Lower leg skin (tissue), 4 donors: ENCODE measurements at regions not wholly inside any gene's neighbourhood (a gene's known extent, or its start where the extent isn't known, plus 50 kb on each side); places are given as distances from the start of the nearest gene placed in this dataset.
A peak's percentile ranks its signal among the peaks of the same experiment; 100 is the strongest.

Experiments
- DNase-seq, 2 donors: peaks; one replicate each; pipeline ENCODE4 v3.0.0-alpha.2; 2019; ENCODE audit warnings: low spot score in 2 of 2
- H3K4me3 ChIP-seq: fragments of 200-600 bp; sonication (generic); 2 replicates; pipeline ENCODE4 v1.5.1; 2017; ENCODE audit warnings: mild to moderate bottlenecking, low read depth; ENCODE audit not compliant: poor library complexity, severe bottlenecking
- POLR2A ChIP-seq, 2 donors: fragments of 450-650 bp; IDR thresholded peaks; one replicate each; pipeline ENCODE4 v1.6.1; 2016 to 2017; ENCODE audit warnings: antibody characterized with exemption in 2 of 2, mild to moderate bottlenecking in 1 of 2, moderate library complexity in 1 of 2
- WGBS, 2 donors: methylation state at CpG; one replicate each; pipeline ENCODE4 v1.1.5; 2018; 5-methylcytosine and 5-hydroxymethylcytosine counted together
- intact Hi-C: fragments of 100-400 bp; cut with DNase I; formaldehyde crosslinking; loops from one replicate; pipeline ENCODE4 v1.15.0; 2023; ENCODE audit warnings: low total_unique reads
- TF ChIP-seq, protein P1 (sequence below), 3 donors: fragments of 450-650 bp; IDR thresholded peaks; one replicate each; pipeline ENCODE4 v1.5.1; 2016; ENCODE audit warnings: antibody characterized with exemption in 3 of 3, mild to moderate bottlenecking in 3 of 3, moderate library complexity in 2 of 3

DNA sequence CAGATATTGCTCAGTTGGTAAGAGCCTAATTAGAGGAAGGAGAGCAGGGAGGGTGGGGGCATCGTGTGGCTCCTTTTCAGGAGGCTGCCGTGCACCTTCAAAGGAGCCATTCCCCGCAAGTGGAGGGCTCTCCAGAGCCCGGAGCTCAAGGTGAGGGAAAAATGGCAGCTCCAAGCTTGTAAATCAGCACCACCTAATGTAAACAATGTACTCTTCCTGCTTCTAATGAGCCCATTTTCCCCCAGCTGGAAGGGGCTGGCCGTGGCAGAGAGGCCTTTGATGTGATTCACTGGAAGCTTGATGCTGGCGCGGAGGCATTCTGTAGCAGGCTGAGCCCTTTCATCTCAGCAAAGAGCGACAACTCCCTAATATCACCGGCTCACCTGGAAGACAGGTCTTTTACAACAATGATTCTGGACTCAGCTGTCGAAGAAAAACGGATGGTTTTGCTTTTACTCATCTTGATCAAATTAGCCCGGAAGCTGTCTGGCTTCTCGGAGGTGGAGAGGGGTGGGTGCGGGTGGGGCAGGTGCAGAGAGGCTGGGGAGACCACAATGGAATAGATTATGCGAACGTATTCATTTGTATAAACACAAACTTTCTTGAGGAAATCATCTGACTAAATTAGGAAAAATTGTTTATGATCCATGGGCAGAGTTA, 112.5 kb downstream of the RRAGC start:
- H3K4me3 ChIP-seq: no peak overlapping the region
- intact Hi-C loops: no loop called here
- DNase-seq: peak in 1 of 2 donors; percentile 42
- WGBS, 2 donors: 33 to 44% methylated on average over 16 of the region's 16 CpGs
- no peak for TF ChIP-seq POLR2A (IDR thresholded peaks at IDR 0.05)
- TF ChIP-seq, protein P1, sequence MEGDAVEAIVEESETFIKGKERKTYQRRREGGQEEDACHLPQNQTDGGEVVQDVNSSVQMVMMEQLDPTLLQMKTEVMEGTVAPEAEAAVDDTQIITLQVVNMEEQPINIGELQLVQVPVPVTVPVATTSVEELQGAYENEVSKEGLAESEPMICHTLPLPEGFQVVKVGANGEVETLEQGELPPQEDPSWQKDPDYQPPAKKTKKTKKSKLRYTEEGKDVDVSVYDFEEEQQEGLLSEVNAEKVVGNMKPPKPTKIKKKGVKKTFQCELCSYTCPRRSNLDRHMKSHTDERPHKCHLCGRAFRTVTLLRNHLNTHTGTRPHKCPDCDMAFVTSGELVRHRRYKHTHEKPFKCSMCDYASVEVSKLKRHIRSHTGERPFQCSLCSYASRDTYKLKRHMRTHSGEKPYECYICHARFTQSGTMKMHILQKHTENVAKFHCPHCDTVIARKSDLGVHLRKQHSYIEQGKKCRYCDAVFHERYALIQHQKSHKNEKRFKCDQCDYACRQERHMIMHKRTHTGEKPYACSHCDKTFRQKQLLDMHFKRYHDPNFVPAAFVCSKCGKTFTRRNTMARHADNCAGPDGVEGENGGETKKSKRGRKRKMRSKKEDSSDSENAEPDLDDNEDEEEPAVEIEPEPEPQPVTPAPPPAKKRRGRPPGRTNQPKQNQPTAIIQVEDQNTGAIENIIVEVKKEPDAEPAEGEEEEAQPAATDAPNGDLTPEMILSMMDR (IDR thresholded peaks at IDR 0.05): no peak

DNA sequence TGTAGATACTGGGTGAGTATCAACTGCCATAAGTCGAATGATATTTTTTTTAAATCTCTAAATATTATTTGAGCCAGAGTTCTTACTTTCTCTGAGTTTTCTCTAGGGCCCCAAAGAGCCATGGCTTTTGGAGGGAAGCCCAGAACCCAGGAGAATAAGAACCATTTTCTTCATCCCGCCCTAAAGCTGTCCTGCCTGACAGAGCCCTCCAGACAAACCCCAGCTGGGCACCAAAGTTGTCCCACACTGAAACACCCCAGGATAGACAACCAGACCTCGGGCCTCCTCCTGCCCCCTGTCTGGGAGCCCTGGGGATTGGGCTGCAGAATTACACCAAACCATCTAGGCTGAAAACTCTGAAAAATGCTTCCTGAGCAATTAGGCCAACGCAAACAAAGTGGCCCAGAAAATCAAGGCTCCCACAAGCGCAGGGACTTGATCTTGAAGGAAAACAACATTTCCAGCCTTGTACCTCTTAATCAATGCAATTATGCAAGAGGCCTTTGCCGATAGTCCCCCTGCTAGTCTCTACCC, 113.1 kb downstream of the RRAGC start:
- peak in 1 of 2 donors; percentile 76 for DNase-seq
- TF ChIP-seq, protein P1 (IDR thresholded peaks at IDR 0.05): no peak
- TF ChIP-seq POLR2A (IDR thresholded peaks at IDR 0.05): no peak
- WGBS, 2 donors: 74 to 76% methylated on average over 6 of the region's 6 CpGs
- no peak overlapping the region for H3K4me3 ChIP-seq
- intact Hi-C loops: no loop called here

DNA sequence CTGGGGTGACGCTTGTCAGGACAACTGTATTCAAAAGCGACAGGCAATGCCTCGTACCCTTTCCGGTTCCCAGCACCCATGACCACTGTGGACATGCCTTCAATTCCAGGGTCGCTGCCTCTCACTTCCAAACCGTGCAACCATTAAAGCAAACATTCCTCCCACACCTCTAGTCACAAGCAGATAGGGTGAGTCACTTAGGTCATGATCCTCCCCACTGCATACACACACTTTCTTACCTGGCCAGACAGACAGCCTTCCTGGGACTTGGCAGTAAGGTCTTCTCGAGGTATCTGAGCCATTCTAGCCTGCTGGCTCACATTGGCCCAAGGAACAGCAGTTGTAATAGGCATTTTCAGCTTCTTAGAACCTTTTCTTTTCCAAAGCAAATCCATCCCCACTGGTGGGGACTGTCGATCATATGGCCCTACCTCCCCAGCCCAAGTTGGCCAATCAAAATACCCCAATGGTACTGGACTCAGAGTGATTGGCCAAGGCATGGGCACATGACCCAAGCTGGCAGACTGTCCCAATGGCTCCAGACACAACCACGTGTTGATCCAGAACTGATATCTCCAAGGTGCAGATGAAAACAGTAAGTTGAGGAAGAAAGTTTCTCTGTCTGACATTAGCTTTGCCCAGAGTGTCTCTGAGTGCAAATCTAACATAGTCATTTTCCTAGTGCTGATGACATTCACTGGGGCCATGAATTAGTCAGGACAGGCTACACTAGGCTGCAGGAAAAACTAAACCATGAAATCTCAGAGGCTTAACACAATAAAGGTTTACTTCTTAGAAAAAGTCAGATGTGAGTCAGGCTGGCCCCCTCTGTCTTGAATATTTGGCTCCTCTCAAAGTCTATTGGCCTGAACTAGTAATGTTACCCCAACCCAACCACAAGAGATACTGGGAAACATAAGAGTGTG, 113.8 kb downstream of the RRAGC start:
- no peak for TF ChIP-seq POLR2A (IDR thresholded peaks at IDR 0.05)
- TF ChIP-seq, protein P1 (IDR thresholded peaks at IDR 0.05): no peak
- H3K4me3 ChIP-seq: no peak overlapping the region
- intact Hi-C loops: no loop called here
- DNase-seq: peak in 1 of 2 donors; percentile 76
- WGBS, 2 donors: 80 to 88% methylated on average over 9 of the region's 9 CpGs

DNA sequence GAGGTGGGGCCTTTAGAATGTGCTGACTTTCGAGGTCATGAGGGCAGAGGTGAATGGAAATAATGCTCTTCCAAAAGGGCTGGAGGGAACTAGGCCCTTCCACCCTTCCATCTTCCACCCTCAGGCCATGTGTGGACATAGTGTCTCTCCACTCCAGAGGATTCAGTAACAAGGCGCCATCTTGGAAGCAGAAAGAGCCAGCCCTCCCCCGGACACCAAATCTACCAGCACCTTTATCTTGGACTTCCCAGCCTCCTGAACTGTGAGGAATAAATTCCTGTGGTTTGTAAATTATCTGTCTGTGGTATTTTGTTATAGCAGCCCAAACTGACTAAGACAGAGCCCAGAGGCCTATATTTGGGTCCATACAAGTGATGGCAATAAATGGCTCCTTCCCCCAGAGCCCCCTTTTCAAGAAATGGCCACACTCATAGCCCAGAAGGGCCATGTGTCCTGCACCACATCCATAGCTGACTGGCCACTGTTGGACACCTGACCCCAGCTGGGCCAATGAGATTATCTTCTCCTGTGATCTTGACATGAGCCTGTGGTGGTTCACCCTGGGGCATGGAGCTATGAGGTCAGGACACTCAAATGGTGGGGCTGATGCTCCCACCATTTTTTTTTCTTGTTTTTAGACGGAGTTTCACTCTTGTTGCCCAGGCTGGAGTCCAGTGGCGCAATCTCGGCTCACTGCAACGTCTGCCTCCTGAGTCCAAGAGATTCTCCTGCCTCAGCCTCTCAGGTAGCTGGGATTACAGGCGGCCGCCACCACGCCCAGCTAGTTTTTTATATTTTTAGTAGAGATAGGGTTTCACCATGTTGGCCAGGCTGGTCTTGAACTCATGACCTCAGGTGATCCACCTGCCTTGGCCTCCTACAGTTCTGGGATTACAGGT, 114.9 kb downstream of the RRAGC start:
- intact Hi-C loops: no loop called here
- no peak for TF ChIP-seq POLR2A (IDR thresholded peaks at IDR 0.05)
- TF ChIP-seq, protein P1 (IDR thresholded peaks at IDR 0.05): no peak
- no peak overlapping the region for H3K4me3 ChIP-seq
- WGBS, 2 donors: 86 to 87% methylated on average over 10 of the region's 10 CpGs
- DNase-seq: no peak

DNA sequence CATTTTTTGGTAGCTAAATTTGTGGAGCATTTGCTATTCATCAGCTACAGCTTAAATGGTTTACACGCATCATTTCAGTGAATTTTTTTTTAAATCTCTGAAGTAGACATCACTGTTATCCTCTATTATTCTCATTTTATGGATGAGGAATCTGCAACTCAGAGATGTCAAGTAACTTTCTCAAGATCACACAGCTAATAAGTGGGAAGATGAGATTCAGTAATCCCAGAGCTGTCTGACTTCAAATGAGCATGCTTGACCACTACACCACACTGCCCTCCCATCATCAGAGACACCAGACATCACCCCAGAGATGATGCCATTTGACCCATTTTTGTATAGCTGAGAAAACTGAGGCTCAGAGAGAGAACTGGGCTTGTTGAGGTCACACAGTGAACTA, 116.4 kb downstream of the RRAGC start:
- TF ChIP-seq, protein P1 (IDR thresholded peaks at IDR 0.05): no peak
- no peak for TF ChIP-seq POLR2A (IDR thresholded peaks at IDR 0.05)
- DNase-seq: no peak
- H3K4me3 ChIP-seq: no peak overlapping the region
- intact Hi-C loops: no loop called here
- WGBS, 2 donors: 78 to 85% methylated on average over 1 of the region's 1 CpG
